HFFc6 (cell line): ENCODE measurements at regions not wholly inside any gene's neighbourhood (a gene's known extent, or its start where the extent isn't known, plus 50 kb on each side); places are given as distances from the start of the nearest gene placed in this dataset.
"Not testable (repeated sequence)": the region's sequence is repeated elsewhere in the genome, so short reads cannot be mapped to it uniquely, and the experiment has no call there.

Experiments used
- DNase-seq: peaks from one replicate; pipeline ENCODE4 v3.0.0-alpha.2; 2018
- H3K27ac Mint-ChIP-seq: 2 replicates; pipeline ENCODE4 v1.8.0; 2020; ENCODE audit warnings: mild to moderate bottlenecking, mixed read lengths
- H3K27me3 Mint-ChIP-seq: 2 replicates; pipeline ENCODE4 v1.8.0; 2021; ENCODE audit warnings: mild to moderate bottlenecking, moderate library complexity, mixed read lengths; ENCODE audit not compliant: insufficient read depth
- H3K36me3 Mint-ChIP-seq: 2 replicates; pipeline ENCODE4 v1.8.0; 2021; ENCODE audit warnings: low read depth, mixed read lengths
- H3K4me1 Mint-ChIP-seq: 2 replicates; pipeline ENCODE4 v1.8.0; 2020; ENCODE audit warnings: low read depth, mixed read lengths
- H3K4me3 Mint-ChIP-seq: 2 replicates; pipeline ENCODE4 v1.8.0; 2020; ENCODE audit warnings: mild to moderate bottlenecking, moderate library complexity, mixed read lengths
- H3K9me3 Mint-ChIP-seq: 2 replicates; pipeline ENCODE4 v1.8.0; 2020; ENCODE audit warnings: mild to moderate bottlenecking, mixed read lengths
- TF ChIP-seq, protein P1 (sequence below): fragments of 200-600 bp; sonication (generic); IDR thresholded peaks from 2 replicates; pipeline ENCODE4 v1.5.0; 2021; ENCODE audit warnings: antibody characterized with exemption, mild to moderate bottlenecking

DNA sequence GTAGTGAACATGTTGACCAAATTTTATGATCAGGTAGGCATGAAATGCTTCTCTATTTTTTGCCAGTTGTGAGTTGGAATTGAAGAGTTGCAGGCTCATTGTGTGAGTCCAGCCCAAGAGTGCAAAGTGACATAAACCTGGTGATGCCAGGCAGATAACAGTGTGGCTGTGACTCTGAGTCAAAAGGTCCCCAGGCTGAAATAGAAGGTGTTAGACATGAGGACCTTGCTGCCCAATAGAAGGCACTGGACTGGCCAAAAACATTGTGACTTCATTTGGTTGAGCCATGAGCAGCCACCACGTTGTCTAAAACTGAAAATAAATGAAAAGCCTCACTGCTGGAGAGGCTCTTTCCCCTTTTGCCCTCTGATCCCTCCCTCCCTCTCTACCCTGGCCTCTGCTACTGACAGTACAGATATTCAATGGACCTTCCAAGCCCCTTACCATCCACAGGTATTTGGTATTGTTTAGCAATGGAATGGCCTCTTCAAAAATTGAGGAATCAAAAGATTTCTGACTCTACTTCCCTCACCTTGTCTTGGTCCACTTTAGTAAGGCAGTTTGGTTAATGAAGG, 67.8 kb upstream of the ABCD3 start:
- Mint-ChIP-seq H3K4me3 (no peak overlapping the region), H3K27ac (no peak overlapping the region), H3K27me3 (peaks cover 45% of the 10 kb centered on the region), H3K4me1 (no peaks in the 10 kb centered on the region), H3K36me3 (peaks cover 5% of the 10 kb centered on the region; the same call in 1 of the 2 replicates), H3K9me3 (no peaks in the 10 kb centered on the region)
- TF ChIP-seq, protein P1, sequence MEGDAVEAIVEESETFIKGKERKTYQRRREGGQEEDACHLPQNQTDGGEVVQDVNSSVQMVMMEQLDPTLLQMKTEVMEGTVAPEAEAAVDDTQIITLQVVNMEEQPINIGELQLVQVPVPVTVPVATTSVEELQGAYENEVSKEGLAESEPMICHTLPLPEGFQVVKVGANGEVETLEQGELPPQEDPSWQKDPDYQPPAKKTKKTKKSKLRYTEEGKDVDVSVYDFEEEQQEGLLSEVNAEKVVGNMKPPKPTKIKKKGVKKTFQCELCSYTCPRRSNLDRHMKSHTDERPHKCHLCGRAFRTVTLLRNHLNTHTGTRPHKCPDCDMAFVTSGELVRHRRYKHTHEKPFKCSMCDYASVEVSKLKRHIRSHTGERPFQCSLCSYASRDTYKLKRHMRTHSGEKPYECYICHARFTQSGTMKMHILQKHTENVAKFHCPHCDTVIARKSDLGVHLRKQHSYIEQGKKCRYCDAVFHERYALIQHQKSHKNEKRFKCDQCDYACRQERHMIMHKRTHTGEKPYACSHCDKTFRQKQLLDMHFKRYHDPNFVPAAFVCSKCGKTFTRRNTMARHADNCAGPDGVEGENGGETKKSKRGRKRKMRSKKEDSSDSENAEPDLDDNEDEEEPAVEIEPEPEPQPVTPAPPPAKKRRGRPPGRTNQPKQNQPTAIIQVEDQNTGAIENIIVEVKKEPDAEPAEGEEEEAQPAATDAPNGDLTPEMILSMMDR: no peak
- no peak for DNase-seq

DNA sequence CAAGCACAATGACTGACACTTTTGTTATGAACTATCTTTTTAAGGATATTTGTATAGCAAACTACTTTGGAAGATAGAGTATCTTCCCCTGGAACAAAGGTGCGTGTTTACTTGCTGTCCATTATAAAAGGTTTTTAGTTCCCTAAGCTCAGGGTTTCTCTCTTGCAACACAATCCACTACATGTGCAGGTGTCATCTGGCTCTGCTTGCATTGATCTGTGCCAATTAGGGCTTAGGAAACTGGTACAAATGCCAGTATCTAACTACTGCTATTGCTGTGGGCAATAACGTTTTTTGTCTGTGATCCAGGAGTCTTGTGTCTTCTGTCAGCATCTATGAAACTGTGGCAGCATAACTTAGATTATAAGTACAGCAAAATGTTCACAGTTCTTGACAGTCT, 68.3 kb upstream of the ABCD3 start:
- Mint-ChIP-seq H3K4me1 (no peaks in the 10 kb centered on the region), H3K4me3 (no peak overlapping the region), H3K27ac (no peak overlapping the region), H3K9me3 (no peaks in the 10 kb centered on the region), H3K27me3 (peaks cover 43% of the 10 kb centered on the region), H3K36me3 (peaks cover 5% of the 10 kb centered on the region; the same call in 1 of the 2 replicates)
- no peak for DNase-seq
- TF ChIP-seq, protein P1: no peak

DNA sequence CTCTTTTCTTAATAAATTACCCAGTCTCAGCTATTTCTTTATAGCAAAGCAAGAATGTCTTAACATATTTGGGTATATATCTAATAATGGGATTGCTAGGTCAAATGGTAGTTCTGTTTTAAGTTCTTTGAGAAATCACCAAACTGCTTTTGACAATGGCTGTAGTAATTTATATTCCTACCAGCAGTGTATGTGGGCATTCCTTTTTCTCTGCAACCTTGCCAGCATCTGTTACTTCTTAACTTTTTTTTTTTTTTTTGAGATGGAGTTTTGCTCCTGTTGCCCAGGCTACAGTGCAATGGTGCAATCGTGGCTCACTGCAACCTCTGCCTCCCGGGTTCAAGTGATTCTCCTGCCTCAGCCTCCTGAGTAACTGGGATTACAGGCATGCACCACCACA, 69.8 kb upstream of the ABCD3 start:
- not testable (repeated sequence) for H3K4me1 Mint-ChIP-seq

DNA sequence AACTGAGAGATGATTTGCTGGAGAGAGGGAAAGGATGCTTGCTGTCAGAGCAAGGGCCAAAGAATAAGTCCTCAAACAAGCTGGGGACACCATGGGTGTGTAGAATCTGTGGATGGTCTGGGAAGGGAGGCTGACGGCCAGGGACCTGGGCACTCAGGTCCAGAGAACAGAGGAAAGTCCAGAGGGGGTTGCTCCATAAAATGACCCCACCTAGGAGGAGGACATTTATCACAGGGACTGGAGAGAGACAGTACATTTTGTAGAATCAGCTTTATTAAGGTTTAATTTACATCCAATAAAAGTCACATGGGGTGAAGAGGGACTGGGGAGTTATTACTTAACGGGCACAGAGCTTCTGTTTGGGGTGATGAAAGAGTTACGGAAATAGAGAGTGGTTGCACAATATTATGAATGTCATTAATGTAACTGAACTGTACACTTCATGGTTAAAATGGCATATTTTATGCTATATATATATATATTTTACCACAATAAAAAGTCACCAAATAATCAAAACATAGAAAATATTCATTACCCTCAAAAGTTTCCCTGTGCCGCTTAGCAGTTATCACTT, 73.0 kb upstream of the ABCD3 start:
- Mint-ChIP-seq H3K27me3 (peaks cover 26% of the 10 kb centered on the region), H3K27ac (no peak overlapping the region), H3K4me3 (no peak overlapping the region), H3K36me3 (peaks cover 5% of the 10 kb centered on the region; the same call in 1 of the 2 replicates), H3K9me3 (no peaks in the 10 kb centered on the region), H3K4me1 (no peaks in the 10 kb centered on the region)
- TF ChIP-seq, protein P1: no peak
- DNase-seq: no peak

More for the DNA sequence above, 69.8 kb upstream of the ABCD3 start:
- not testable (repeated sequence) for H3K27ac Mint-ChIP-seq, H3K9me3 Mint-ChIP-seq, DNase-seq, H3K36me3 Mint-ChIP-seq, H3K4me3 Mint-ChIP-seq
- H3K27me3 Mint-ChIP-seq: peaks cover 39% of the 10 kb centered on the region

DNA sequence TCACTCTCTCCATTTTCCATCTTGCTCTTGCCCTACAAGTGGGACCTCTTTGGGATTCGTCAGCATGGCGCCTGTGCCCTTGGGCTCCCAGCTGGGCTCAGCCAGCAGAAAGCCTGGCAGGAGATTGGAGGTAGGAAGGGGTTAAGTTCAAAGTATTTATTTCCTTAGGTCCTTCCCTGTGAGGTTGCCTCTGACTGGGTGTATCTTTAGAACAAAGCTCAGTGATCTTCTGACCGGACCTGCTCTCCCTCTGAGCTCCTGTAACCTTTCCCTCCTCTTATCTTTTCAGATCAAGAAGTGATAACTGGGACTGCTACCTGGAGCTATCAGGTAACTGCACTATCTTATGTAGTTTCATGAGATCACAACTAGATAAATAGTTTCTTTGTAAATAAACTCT, 75.8 kb upstream of the ABCD3 start:
- Mint-ChIP-seq H3K27me3 (peaks cover 25% of the 10 kb centered on the region), H3K4me3 (no peak overlapping the region), H3K36me3 (no peaks in the 10 kb centered on the region), H3K4me1 (peaks cover 5% of the 10 kb centered on the region), H3K27ac (no peak overlapping the region), H3K9me3 (no peaks in the 10 kb centered on the region)
- TF ChIP-seq, protein P1: no peak
- no peak for DNase-seq

DNA sequence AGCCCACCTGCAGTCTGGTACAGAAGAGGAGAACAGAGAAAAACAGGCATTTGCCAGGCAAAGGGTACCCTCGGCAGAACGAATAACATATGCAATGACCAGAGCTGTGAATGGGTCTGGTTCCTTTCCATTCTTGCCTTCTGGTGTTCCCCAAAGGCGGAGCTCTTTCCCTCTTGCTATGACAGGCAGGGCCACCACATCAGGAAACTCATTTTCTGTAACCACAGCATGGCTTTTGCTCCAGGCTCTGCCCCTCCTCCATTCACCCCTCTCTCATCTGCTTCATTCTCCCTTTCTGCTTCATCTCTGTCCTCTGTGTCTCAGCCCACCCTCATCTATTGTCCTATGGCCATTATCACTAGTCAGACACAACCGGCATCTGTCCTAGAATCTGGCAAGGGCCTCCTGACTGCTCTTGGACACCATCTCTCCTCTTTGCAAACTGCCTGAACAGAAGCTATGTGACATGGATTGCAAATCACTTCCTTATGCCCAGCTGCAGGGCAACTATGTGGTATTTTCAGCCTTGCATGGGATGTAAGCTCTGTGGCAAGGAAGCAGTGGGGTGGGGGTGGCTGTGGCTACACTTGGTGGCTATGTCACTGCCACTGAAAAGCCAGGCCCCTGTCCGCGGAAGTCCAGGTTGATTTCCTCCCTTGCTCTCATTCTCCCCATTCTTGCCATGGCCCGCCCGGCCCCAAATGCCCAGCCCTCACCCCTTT, 78.8 kb upstream of the ABCD3 start:
- Mint-ChIP-seq H3K27ac (no peak overlapping the region), H3K9me3 (no peaks in the 10 kb centered on the region), H3K27me3 (peaks cover 18% of the 10 kb centered on the region), H3K4me3 (no peak overlapping the region), H3K4me1 (peaks cover 19% of the 10 kb centered on the region), H3K36me3 (no peaks in the 10 kb centered on the region)
- no peak for DNase-seq
- TF ChIP-seq, protein P1: no peak
